Esophagus squamous epithelium (tissue), 5 donors: ENCODE measurements at regions not wholly inside any gene's neighbourhood (a gene's known extent, or its start where the extent isn't known, plus 50 kb on each side); places are given as distances from the start of the nearest gene placed in this dataset.

Experiments used
- DNase-seq: peaks from one replicate; lab custom pipeline; 2025; lab: John Stamatoyannopoulos, UW
- H3K27ac ChIP-seq, 4 donors: fragments of 200-600 bp; sonication (generic); one replicate each; pipeline ENCODE4 v1.5.1; 2016 to 2019; ENCODE audit warnings: mild to moderate bottlenecking in 1 of 4
- H3K27me3 ChIP-seq, 4 donors: fragments of 200-600 bp; sonication (generic); 1 replicate in 3 of 4; 2 replicates in 1 of 4; pipeline versions ENCODE4 v1.5.1 to v1.6.0; 2017 to 2021; ENCODE audit warnings: antibody characterized with exemption in 1 of 4
- H3K36me3 ChIP-seq, 3 donors: fragments of 200-600 bp; sonication (generic); one replicate each; pipeline ENCODE4 v1.5.1; 2016 to 2019
- H3K4me1 ChIP-seq, 3 donors: fragments of 200-600 bp; sonication (generic); one replicate each; pipeline ENCODE4 v1.5.1; 2017 to 2019
- H3K4me3 ChIP-seq, 4 donors: fragments of 200-600 bp; sonication (generic); 1 replicate in 3 of 4; 2 replicates in 1 of 4; pipeline ENCODE4 v1.5.1; 2016 to 2019; ENCODE audit warnings: mild to moderate bottlenecking in 2 of 4, moderate library complexity in 1 of 4
- H3K9me3 ChIP-seq, 3 donors: fragments of 200-600 bp; sonication (generic); one replicate each; pipeline ENCODE4 v1.5.1; 2016 to 2019
- CTCF ChIP-seq, 6 experiments: fragments of 450-650 bp in 4 of 6; fragments of 200-600 bp in 2 of 6; sonication (generic) in 2 of 6; IDR thresholded peaks; one replicate each; pipeline ENCODE4 v1.5.1; 2016 to 2019; ENCODE audit warnings: antibody characterized with exemption in 6 of 6, mild to moderate bottlenecking in 4 of 6, moderate library complexity in 4 of 6
- POLR2A ChIP-seq, 4 donors: fragments of 450-650 bp; IDR thresholded peaks; one replicate each; pipeline ENCODE4 v1.6.1; 2017; ENCODE audit warnings: antibody characterized with exemption in 4 of 4, mild to moderate bottlenecking in 4 of 4, moderate library complexity in 3 of 4
- WGBS, 2 donors: methylation state at CpG; one replicate each; pipeline ENCODE4 v1.1.5; 2018; 5-methylcytosine and 5-hydroxymethylcytosine counted together
- intact Hi-C: fragments of 100-400 bp; cut with DNase I; formaldehyde crosslinking; loops from one replicate; pipeline ENCODE4 v1.15.0; 2022
- donor health status: DM: yes; HTN: yes; CAD: no.

DNA sequence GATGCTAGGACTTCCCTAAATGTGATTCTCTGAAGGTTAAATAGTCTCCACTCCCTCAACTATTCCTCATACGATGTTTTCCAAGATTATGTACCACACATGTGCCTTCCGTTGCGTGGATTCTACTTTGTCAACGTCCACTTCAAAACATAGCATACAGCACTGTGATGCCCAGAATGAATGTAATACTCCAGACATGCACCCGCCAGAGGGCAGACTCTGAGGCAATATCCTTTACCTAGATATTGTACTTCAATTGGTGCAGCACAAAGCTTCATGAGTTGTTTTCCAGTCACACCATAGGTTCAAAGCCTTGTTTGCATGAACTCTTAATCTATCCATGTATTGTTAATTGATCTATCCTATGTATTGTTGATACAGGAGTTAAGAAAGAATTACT lies 201.0 kb upstream of the NABP1 start:
- H3K27me3 ChIP-seq: no peaks in the 10 kb centered on the region
- intact Hi-C loops: no loop called here
- H3K4me3 ChIP-seq: no peak overlapping the region
- no peak overlapping the region for H3K27ac ChIP-seq
- no peaks in the 10 kb centered on the region for H3K36me3 ChIP-seq
- 93 to 98% methylated on average over 5 of the region's 5 CpGs for WGBS, 2 donors
- peaks cover 0 to 9% (median 0%) of the 10 kb centered on the region in 3 donors for H3K4me1 ChIP-seq
- TF ChIP-seq POLR2A (IDR thresholded peaks at IDR 0.05): no peak
- no peak for TF ChIP-seq CTCF (IDR thresholded peaks at IDR 0.05)
- peaks cover 0 to 13% (median 9%) of the 10 kb centered on the region in 3 donors for H3K9me3 ChIP-seq
- DNase-seq: no peak

GRCh38 chr2:191478799-191479679 lies 198.9 kb upstream of the NABP1 start:
- WGBS, 2 donors: 49 to 65% methylated on average over 10 of the region's 10 CpGs
- H3K4me1 ChIP-seq: peaks cover 0 to 9% (median 0%) of the 10 kb centered on the region in 3 donors
- peaks cover 0 to 22% (median 10%) of the 10 kb centered on the region in 3 donors for H3K9me3 ChIP-seq
- DNase-seq: no peak
- H3K36me3 ChIP-seq: no peaks in the 10 kb centered on the region
- no peak overlapping the region for H3K4me3 ChIP-seq
- TF ChIP-seq POLR2A (IDR thresholded peaks at IDR 0.05): no peak
- no peak for TF ChIP-seq CTCF (IDR thresholded peaks at IDR 0.05)
- intact Hi-C loops: no loop called here
- no peak overlapping the region for H3K27ac ChIP-seq
- no peaks in the 10 kb centered on the region for H3K27me3 ChIP-seq

- Histone ChIP-seq H3K27me3 (no peaks in the 10 kb centered on the region), H3K36me3 (no peaks in the 10 kb centered on the region), H3K9me3 (peaks cover 0 to 22% (median 10%) of the 10 kb centered on the region in 3 donors), H3K4me1 (peaks cover 0 to 9% (median 0%) of the 10 kb centered on the region in 3 donors), H3K27ac (no peak overlapping the region), H3K4me3 (no peak overlapping the region)
- intact Hi-C loops: no loop called here
- 38 to 40% methylated on average over 2 to 5 of the region's 5 CpGs for WGBS, 2 donors
- TF ChIP-seq POLR2A (IDR thresholded peaks at IDR 0.05) (no peak), CTCF (IDR thresholded peaks at IDR 0.05) (no peak)
- no peak for DNase-seq
Observed at GRCh38 chr2:191479680-191480023, 198.3 kb upstream of the NABP1 start.

GRCh38 chr2:191481305-191482070 lies 196.4 kb upstream of the NABP1 start:
- no peaks in the 10 kb centered on the region for H3K36me3 ChIP-seq
- DNase-seq: no peak
- peaks cover 0 to 22% (median 10%) of the 10 kb centered on the region in 3 donors for H3K9me3 ChIP-seq
- WGBS, 2 donors: 66 to 81% methylated on average over 3 of the region's 3 CpGs
- intact Hi-C loops: no loop called here
- H3K4me1 ChIP-seq: peaks cover 0 to 16% (median 0%) of the 10 kb centered on the region in 3 donors
- TF ChIP-seq POLR2A (IDR thresholded peaks at IDR 0.05): no peak
- no peak for TF ChIP-seq CTCF (IDR thresholded peaks at IDR 0.05)
- no peak overlapping the region for H3K4me3 ChIP-seq
- H3K27ac ChIP-seq: no peak overlapping the region
- H3K27me3 ChIP-seq: no peaks in the 10 kb centered on the region

DNA sequence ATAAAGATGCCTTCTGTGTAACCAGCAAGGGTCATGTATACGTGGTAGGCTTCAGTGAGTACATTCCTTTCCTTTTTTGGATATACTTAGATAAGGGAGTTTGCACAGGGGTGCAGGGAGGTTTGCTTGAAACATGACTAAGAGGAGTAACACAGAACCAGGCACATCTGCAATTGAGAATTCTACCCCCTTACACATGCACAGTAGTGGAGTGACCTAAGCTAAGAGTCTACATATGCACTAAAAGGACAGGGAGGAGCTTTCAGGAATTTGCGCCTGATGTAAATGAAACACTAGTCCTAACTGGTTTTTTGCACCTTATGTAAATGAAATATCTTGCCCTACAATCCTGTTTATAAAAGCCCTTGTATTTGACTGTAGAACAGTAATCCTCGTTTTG lies 194.8 kb upstream of the NABP1 start:
- Histone ChIP-seq H3K4me3 (no peak overlapping the region), H3K4me1 (peaks cover 0 to 32% (median 2%) of the 10 kb centered on the region in 3 donors), H3K27me3 (no peaks in the 10 kb centered on the region), H3K27ac (no peak overlapping the region), H3K36me3 (no peaks in the 10 kb centered on the region), H3K9me3 (peaks cover 0 to 22% (median 10%) of the 10 kb centered on the region in 3 donors)
- intact Hi-C loops: no loop called here
- WGBS, 2 donors: 58 to 67% methylated on average over 3 of the region's 3 CpGs
- DNase-seq: no peak
- TF ChIP-seq CTCF (IDR thresholded peaks at IDR 0.05): no peak
- no peak for TF ChIP-seq POLR2A (IDR thresholded peaks at IDR 0.05)
